ENCODE measurements at regions not wholly inside any gene's neighbourhood (a gene's known extent, or its start where the extent isn't known, plus 50 kb on each side); places are given as distances from the start of the nearest gene placed in this dataset.

DNA sequence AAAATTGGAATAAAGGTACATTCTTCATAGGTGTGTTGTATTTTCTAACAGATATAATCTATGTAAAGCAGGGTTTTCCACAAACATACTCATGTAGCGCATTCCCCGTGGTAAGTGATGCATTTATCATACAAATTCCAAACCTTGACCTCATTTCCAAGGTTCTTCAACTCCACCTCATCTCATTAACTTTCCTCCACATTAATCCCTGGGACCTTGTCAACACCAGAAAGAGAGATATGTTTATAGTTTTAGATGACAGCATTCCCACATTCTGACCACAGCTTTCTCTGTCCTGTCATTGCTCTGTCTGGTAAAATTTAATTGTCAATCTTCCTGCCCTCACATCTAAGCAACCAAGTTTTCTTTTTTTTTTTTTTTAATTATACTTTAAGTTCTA is 415.1 kb downstream of the TMEM161B start:
- TF ChIP-seq TAF1 (IDR thresholded peaks at IDR 0.05; ENCODE audit: control insufficient read depth, extremely low read depth, insufficient read depth, low read length, severe bottlenecking) (no peak), TGIF2 (CRISPR knock-in tag; IDR thresholded peaks at IDR 0.05) (no peak), HNRNPL (IDR thresholded peaks at IDR 0.05; ENCODE audit: low read depth, low read length) (no peak)

All from K562 (cell line).